Esophagus muscularis mucosa (tissue), 4 donors: ENCODE measurements at regions not wholly inside any gene's neighbourhood (a gene's known extent, or its start where the extent isn't known, plus 50 kb on each side); places are given as distances from the start of the nearest gene placed in this dataset.
A peak's percentile ranks its signal among the peaks of the same experiment; 100 is the strongest.

ENCODE experiments used
- DNase-seq: peaks from one replicate; pipeline ENCODE4 v3.0.0-alpha.2; 2017; ENCODE audit errors: extremely low spot score
- H3K27ac ChIP-seq, 4 donors: fragments of 200-600 bp; sonication (generic); replicated peaks in 1 of 4; 1 replicate in 3 of 4; 2 replicates in 1 of 4; pipeline ENCODE4 v1.5.1; 2016 to 2019; ENCODE audit warnings: mild to moderate bottlenecking in 1 of 4
- H3K27me3 ChIP-seq, 4 donors: fragments of 200-600 bp; sonication (generic); one replicate each; pipeline versions ENCODE4 v1.5.1 to v1.6.0; 2016 to 2019
- H3K36me3 ChIP-seq, 4 donors: fragments of 200-600 bp; sonication (generic); one replicate each; pipeline ENCODE4 v1.5.1; 2016 to 2019
- H3K4me1 ChIP-seq, 4 donors: fragments of 200-600 bp; sonication (generic); one replicate each; pipeline ENCODE4 v1.5.1; 2016 to 2019
- H3K4me3 ChIP-seq, 4 donors: fragments of 200-600 bp; sonication (generic); 1 replicate in 2 of 4; 2 replicates in 2 of 4; pipeline ENCODE4 v1.5.1; 2016 to 2019; ENCODE audit warnings: mild to moderate bottlenecking in 4 of 4, moderate library complexity in 1 of 4
- H3K9me3 ChIP-seq, 4 donors: fragments of 200-600 bp; sonication (generic); 1 replicate in 3 of 4; 2 replicates in 1 of 4; pipeline ENCODE4 v1.5.1; 2016 to 2019
- CTCF ChIP-seq, 3 experiments: fragments of 200-600 bp in 2 of 3; fragments of 450-650 bp in 1 of 3; sonication (generic) in 2 of 3; IDR thresholded peaks; one replicate each; pipeline ENCODE4 v1.5.1; 2017 to 2019; ENCODE audit warnings: antibody characterized with exemption in 3 of 3, mild to moderate bottlenecking in 2 of 3, moderate library complexity in 1 of 3
- EP300 ChIP-seq: sonication (generic); formaldehyde crosslinking; IDR thresholded peaks from one replicate; pipeline ENCODE4 v1.6.1; 2017; ENCODE audit warnings: antibody characterized with exemption
- POLR2A ChIP-seq: fragments of 450-650 bp; IDR thresholded peaks from one replicate; pipeline ENCODE4 v1.6.1; 2017; ENCODE audit warnings: antibody characterized with exemption, moderate library complexity, mild to moderate bottlenecking, low read depth
- POLR2AphosphoS5 ChIP-seq, 2 donors: sonication (generic); formaldehyde crosslinking; IDR thresholded peaks; one replicate each; pipeline ENCODE4 v1.6.1; 2017; ENCODE audit warnings: antibody characterized with exemption in 2 of 2
- WGBS: methylation state at CpG from one replicate; pipeline ENCODE4 v1.1.5; 2018; 5-methylcytosine and 5-hydroxymethylcytosine counted together
- intact Hi-C: fragments of 100-400 bp; cut with DNase I; formaldehyde crosslinking; loops from one replicate; pipeline ENCODE4 v1.15.1; 2023

DNA sequence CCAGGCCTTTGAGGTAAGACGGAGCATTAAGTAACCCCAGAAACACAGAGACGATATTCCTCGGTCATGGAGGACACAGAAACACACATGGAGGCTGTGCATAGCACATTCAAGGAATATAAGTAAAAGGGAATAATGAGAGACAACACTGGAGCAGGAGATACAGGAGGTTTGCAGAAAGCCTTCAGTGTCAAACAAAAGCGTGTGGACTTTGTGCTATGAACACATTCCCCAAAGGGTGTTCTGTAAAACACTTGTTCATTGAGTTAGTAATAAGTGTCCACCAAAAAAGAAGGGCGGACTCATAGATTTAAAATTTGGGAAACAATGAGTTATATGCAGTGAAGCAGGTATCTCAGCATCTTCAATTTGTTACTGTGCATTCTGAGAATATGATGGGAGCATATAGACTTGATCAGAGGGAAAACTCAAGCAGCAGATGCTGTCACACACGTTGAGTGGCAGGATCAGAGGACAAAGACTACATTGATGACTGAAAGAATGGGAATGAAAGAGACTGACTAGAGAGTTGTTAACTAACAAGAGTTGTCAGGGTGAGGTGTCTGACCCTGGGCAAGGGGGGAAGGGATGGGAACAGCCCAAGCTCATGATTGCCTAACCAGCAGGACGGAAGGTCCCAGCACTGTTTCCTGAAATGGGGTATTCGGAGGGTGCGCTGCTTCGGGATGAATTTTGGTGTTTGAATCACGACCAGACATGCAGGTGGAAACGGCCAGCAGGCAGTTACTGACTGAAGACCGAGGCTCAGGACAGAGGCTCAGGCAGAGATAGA lies 85.2 kb upstream of the VIPR2 start:
- Histone ChIP-seq H3K36me3 (no peaks in the 10 kb centered on the region), H3K9me3 (no peaks in the 10 kb centered on the region), H3K27me3 (no peaks in the 10 kb centered on the region), H3K4me3 (no peak overlapping the region), H3K4me1 (peaks cover 0 to 15% (median 6%) of the 10 kb centered on the region in 4 donors), H3K27ac (no peak overlapping the region)
- WGBS = 88% methylated on average over 13 of the region's 13 CpGs
- intact Hi-C loops = no loop called here
- no peak for TF ChIP-seq POLR2A
- TF ChIP-seq EP300 = no peak
- no peak for TF ChIP-seq CTCF (IDR thresholded peaks at IDR 0.05)
- TF ChIP-seq POLR2AphosphoS5 (IDR thresholded peaks at IDR 0.05) = no peak
- DNase-seq = peak; percentile 79

DNA sequence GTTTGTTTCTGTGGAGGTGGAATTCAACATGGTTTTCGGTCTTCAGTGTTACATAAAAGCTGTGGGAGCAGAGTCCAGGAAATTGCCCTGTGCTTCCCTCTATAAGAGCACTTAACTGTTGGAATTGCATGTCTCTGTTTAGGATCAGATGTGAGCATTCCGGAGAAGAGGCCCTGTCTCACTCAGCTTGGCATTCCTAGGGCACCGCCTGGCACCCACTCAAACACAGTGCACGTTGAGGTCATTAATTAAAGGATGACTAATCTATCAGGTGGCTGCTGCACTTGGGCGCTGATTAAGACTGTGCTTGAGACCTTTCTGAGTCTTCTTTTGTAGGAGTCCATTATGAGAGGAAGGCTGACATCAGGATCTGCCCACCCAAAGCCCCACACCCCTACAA lies 82.8 kb upstream of the VIPR2 start:
- Histone ChIP-seq H3K27ac (no peak overlapping the region), H3K9me3 (no peaks in the 10 kb centered on the region), H3K36me3 (no peaks in the 10 kb centered on the region), H3K4me3 (no peak overlapping the region), H3K27me3 (no peaks in the 10 kb centered on the region), H3K4me1 (peaks cover 0 to 15% (median 6%) of the 10 kb centered on the region in 4 donors)
- TF ChIP-seq CTCF (IDR thresholded peaks at IDR 0.05) = no peak
- TF ChIP-seq EP300 = no peak
- TF ChIP-seq POLR2A = no peak
- TF ChIP-seq POLR2AphosphoS5 (IDR thresholded peaks at IDR 0.05) = peak in 1 of 2 donors; percentile 53
- 63% methylated on average over 5 of the region's 5 CpGs for WGBS
- peak; percentile 89 for DNase-seq
- intact Hi-C loops = no loop called here

GRCh38 chr7:159226011-159226702 lies 81.5 kb upstream of the VIPR2 start:
- DNase-seq = peak; percentile 75
- Histone ChIP-seq H3K9me3 (no peaks in the 10 kb centered on the region), H3K27ac (no peak overlapping the region), H3K4me1 (peaks cover 0 to 15% (median 6%) of the 10 kb centered on the region in 4 donors), H3K4me3 (no peak overlapping the region), H3K36me3 (no peaks in the 10 kb centered on the region), H3K27me3 (no peaks in the 10 kb centered on the region)
- TF ChIP-seq POLR2A (no peak), EP300 (no peak), POLR2AphosphoS5 (IDR thresholded peaks at IDR 0.05) (no peak), CTCF (IDR thresholded peaks at IDR 0.05) (no peak)
- 74% methylated on average over 6 of the region's 6 CpGs for WGBS
- intact Hi-C loops = no loop called here

DNA sequence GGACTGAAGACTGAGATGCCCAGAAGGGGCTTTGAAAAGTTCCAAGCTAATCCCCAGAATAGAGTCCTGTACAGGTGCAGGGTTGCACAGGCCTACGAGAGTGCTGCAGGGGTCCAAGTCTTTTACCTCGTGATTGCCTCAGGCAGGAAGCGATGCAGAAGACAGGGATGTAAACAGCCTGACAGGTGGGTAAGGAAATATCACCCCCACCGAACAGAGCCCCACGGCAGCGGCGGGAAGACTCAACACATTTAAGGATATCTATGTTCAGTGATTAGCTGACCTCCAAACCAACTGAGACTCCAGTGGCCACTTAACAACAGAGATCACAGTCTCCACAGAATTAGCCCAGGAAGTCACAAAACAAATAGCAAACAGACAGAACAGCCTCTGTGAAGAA lies 73.9 kb upstream of the VIPR2 start:
- Histone ChIP-seq H3K4me3 (no peak overlapping the region), H3K27ac (no peak overlapping the region), H3K9me3 (no peaks in the 10 kb centered on the region), H3K4me1 (no peaks in the 10 kb centered on the region), H3K36me3 (no peaks in the 10 kb centered on the region), H3K27me3 (no peaks in the 10 kb centered on the region)
- TF ChIP-seq CTCF (IDR thresholded peaks at IDR 0.05) (no peak), EP300 (no peak), POLR2A (no peak), POLR2AphosphoS5 (IDR thresholded peaks at IDR 0.05) (no peak)
- WGBS = 74% methylated on average over 7 of the region's 7 CpGs
- DNase-seq = peak; percentile 55
- intact Hi-C loops = no loop called here
